H1 (cell line): ENCODE measurements at regions not wholly inside any gene's neighbourhood (a gene's known extent, or its start where the extent isn't known, plus 50 kb on each side); places are given as distances from the start of the nearest gene placed in this dataset.

Experiments used
- CTCF ChIA-PET: fragments of 300-600 bp; sonication (Branson Sonifier 250); formaldehyde crosslinking; loops from one replicate; lab custom pipeline; 2021; ENCODE audit not compliant: partially characterized antibody; lab: Charles Lee
- POLR2A ChIA-PET: fragments of 300-600 bp; sonication (Branson Sonifier 250); formaldehyde crosslinking; loops from one replicate; lab custom pipeline; 2021; ENCODE audit warnings: inconsistent platforms; ENCODE audit not compliant: partially characterized antibody; lab: Charles Lee
- DNase-seq, 2 experiments: peaks; one replicate each; pipeline versions ENCODE4 v3.0.0 to v3.0.0-alpha.2; 2010 to 2022; ENCODE audit warnings: low spot score in 2 of 2, low read depth in 1 of 2, mixed read lengths in 1 of 2
- FAIRE-seq: peaks from 2 replicates; lab custom pipeline; 2011; peaks lifted over from hg19 to GRCh38; lab: Jason Lieb, UNC
- H2AFZ ChIP-seq: 2 replicates; pipeline ENCODE4 v1.8.1; 2012; ENCODE audit warnings: low read length, inconsistent platforms
- H2AK5ac ChIP-seq: 2 replicates; pipeline ENCODE4 v1.6.1; 2013; ENCODE audit warnings: low read depth, low read length
- H2BK120ac ChIP-seq: replicated peaks from 2 replicates; pipeline ENCODE3; 2013; ENCODE audit warnings: low read depth, low read length, inconsistent platforms
- H2BK12ac ChIP-seq: 2 replicates; pipeline ENCODE4 v1.6.1; 2013; ENCODE audit warnings: low read depth, low read length
- H2BK15ac ChIP-seq: 2 replicates; pipeline ENCODE4 v1.6.1; 2013; ENCODE audit warnings: low read length
- H2BK20ac ChIP-seq: 2 replicates; pipeline ENCODE4 v1.6.1; 2013; ENCODE audit warnings: low read length
- H2BK5ac ChIP-seq: 2 replicates; pipeline ENCODE4 v1.6.1; 2013; ENCODE audit warnings: low read depth, low read length
- H3K14ac ChIP-seq: 2 replicates; pipeline ENCODE4 v1.6.1; 2013; ENCODE audit warnings: inconsistent platforms; ENCODE audit not compliant: insufficient read length
- H3K18ac ChIP-seq: 2 replicates; pipeline ENCODE4 v1.6.1; 2013; ENCODE audit warnings: low read length; ENCODE audit errors: extremely low read depth
- H3K23ac ChIP-seq: 2 replicates; pipeline ENCODE4 v1.6.1; 2013; ENCODE audit warnings: inconsistent platforms; ENCODE audit not compliant: insufficient read length
- H3K23me2 ChIP-seq: 2 replicates; pipeline ENCODE4 v1.6.1; 2013; ENCODE audit warnings: low read depth, low read length
- H3K27ac ChIP-seq: 2 replicates; pipeline ENCODE4 v1.6.1; 2011; ENCODE audit warnings: low read depth, low read length, inconsistent platforms
- H3K27me3 ChIP-seq, 4 experiments: replicated peaks in 1 of 4; 1 replicate in 1 of 4; 2 replicates in 3 of 4; pipeline versions ENCODE4 v1.6.1 to v1.8.1; 2011 to 2013; ENCODE audit warnings: low read length in 3 of 4, mild to moderate bottlenecking in 3 of 4, inconsistent platforms in 2 of 4, mixed read lengths in 2 of 4, moderate library complexity in 1 of 4; ENCODE audit not compliant: control insufficient read depth in 3 of 4, insufficient read depth in 3 of 4; ENCODE audit errors: extremely low read depth in 1 of 4
- H3K36me3 ChIP-seq, 4 experiments: 2 replicates each; pipeline versions ENCODE4 v1.6.1 to v1.8.1; 2011 to 2013; ENCODE audit warnings: mild to moderate bottlenecking in 4 of 4, low read length in 3 of 4, moderate library complexity in 2 of 4, control low read depth in 1 of 4, inconsistent platforms in 1 of 4; ENCODE audit not compliant: insufficient read depth in 4 of 4, control insufficient read depth in 2 of 4
- H3K4ac ChIP-seq: replicated peaks from 2 replicates; pipeline ENCODE3; 2013; ENCODE audit warnings: low read length, low read depth, mixed read lengths, inconsistent platforms; ENCODE audit not compliant: insufficient read length
- H3K4me1 ChIP-seq, 4 experiments: replicated peaks in 1 of 4; 1 replicate in 1 of 4; 2 replicates in 3 of 4; pipeline versions ENCODE4 v1.6.1 to v1.8.1; 2011 to 2013; ENCODE audit warnings: low read length in 3 of 4, inconsistent platforms in 2 of 4, mixed read lengths in 1 of 4; ENCODE audit not compliant: insufficient read depth in 4 of 4, control insufficient read depth in 3 of 4
- H3K4me2 ChIP-seq, 2 experiments: 2 replicates each; pipeline versions ENCODE4 v1.6.1 to v1.8.1; 2011 to 2013; ENCODE audit warnings: low read depth in 2 of 2, low read length in 2 of 2, control low read depth in 1 of 2, inconsistent platforms in 1 of 2, mild to moderate bottlenecking in 1 of 2; ENCODE audit not compliant: insufficient read depth in 1 of 2
- H3K4me3 ChIP-seq, 4 experiments: fragments of 200-600, 300-600 bp in 1 of 4; sonication (generic), shearing (Covaris generic), sonication (Bioruptor Twin) in 1 of 4; 2 replicates each; pipeline versions ENCODE4 v1.5.1 to v1.8.1; 2011 to 2016; ENCODE audit warnings: low read length in 4 of 4, low read depth in 3 of 4, control low read depth in 2 of 4, inconsistent platforms in 2 of 4, mild to moderate bottlenecking in 2 of 4, mixed read lengths in 1 of 4, moderate library complexity in 1 of 4; ENCODE audit not compliant: insufficient read depth in 2 of 4; ENCODE audit errors: extremely low read depth in 1 of 4
- H3K56ac ChIP-seq: replicated peaks from 2 replicates; pipeline ENCODE3; 2013; ENCODE audit warnings: low read depth, mild to moderate bottlenecking, mixed read lengths, low read length, inconsistent platforms; ENCODE audit not compliant: insufficient read length
- H3K79me1 ChIP-seq: 2 replicates; pipeline ENCODE4 v1.6.1; 2013; ENCODE audit warnings: low read depth, low read length, control low read depth
- H3K79me2 ChIP-seq, 2 experiments: 2 replicates each; pipeline versions ENCODE4 v1.6.1 to v1.8.1; 2012 to 2013; ENCODE audit warnings: low read length in 2 of 2, mild to moderate bottlenecking in 2 of 2, inconsistent platforms in 1 of 2; ENCODE audit not compliant: insufficient read depth in 2 of 2, control insufficient read depth in 1 of 2
- H3K9ac ChIP-seq, 4 experiments: replicated peaks in 1 of 4; 1 replicate in 1 of 4; 2 replicates in 3 of 4; pipeline versions ENCODE4 v1.6.1 to v1.8.1; 2011 to 2013; ENCODE audit warnings: low read depth in 3 of 4, low read length in 3 of 4, control low read depth in 2 of 4, mild to moderate bottlenecking in 2 of 4, moderate library complexity in 2 of 4, inconsistent platforms in 1 of 4; ENCODE audit errors: extremely low read depth in 1 of 4
- H3K9me3 ChIP-seq, 2 experiments: 2 replicates each; pipeline versions ENCODE4 v1.6.1 to v1.8.1; 2012 to 2013; ENCODE audit warnings: mild to moderate bottlenecking in 2 of 2, moderate library complexity in 2 of 2, control low read depth in 1 of 2, inconsistent platforms in 1 of 2, low read depth in 1 of 2, low read length in 1 of 2, mixed read lengths in 1 of 2; ENCODE audit not compliant: insufficient read depth in 2 of 2
- H4K20me1 ChIP-seq, 2 experiments: replicated peaks in 1 of 2; 2 replicates each; pipeline versions ENCODE3 to v1.8.1; 2011 to 2013; ENCODE audit warnings: inconsistent platforms in 2 of 2, low read length in 2 of 2, mild to moderate bottlenecking in 1 of 2; ENCODE audit not compliant: insufficient read depth in 2 of 2, control insufficient read depth in 1 of 2
- H4K5ac ChIP-seq: 2 replicates; pipeline ENCODE4 v1.6.1; 2013; ENCODE audit warnings: low read length, low read depth, mixed read lengths, inconsistent platforms; ENCODE audit not compliant: insufficient read length
- H4K8ac ChIP-seq: 2 replicates; pipeline ENCODE4 v1.8.0; 2013; ENCODE audit warnings: mild to moderate bottlenecking, moderate library complexity, low read length, inconsistent platforms; ENCODE audit not compliant: insufficient read depth; ENCODE audit errors: extremely low read depth
- H4K91ac ChIP-seq: replicated peaks from 2 replicates; pipeline ENCODE3; 2013; ENCODE audit warnings: low read length, mixed read lengths, inconsistent platforms; ENCODE audit not compliant: insufficient read length
- CHD1 ChIP-seq: IDR thresholded peaks from 2 replicates; pipeline ENCODE4 v1.6.1; 2012; ENCODE audit warnings: low read depth, low read length, improper control_type of control experiment
- EZH2 ChIP-seq: fragments of 200-600 bp; sonication (generic); IDR thresholded peaks from 2 replicates; pipeline ENCODE4 v1.7.1; 2012; ENCODE audit warnings: low read depth, mild to moderate bottlenecking, moderate library complexity, low read length, inconsistent platforms; ENCODE audit not compliant: severe bottlenecking
- KDM5A ChIP-seq: fragments of 200-600 bp; IDR thresholded peaks from 2 replicates; pipeline ENCODE4 v1.7.1; 2012; ENCODE audit warnings: mild to moderate bottlenecking, low read length, inconsistent platforms, mixed read lengths
- POLR2AphosphoS5 ChIP-seq: IDR thresholded peaks from 2 replicates; pipeline ENCODE4 v1.6.1; 2011; ENCODE audit warnings: low read depth, low read length

GRCh38 chrX:69090022-69090421 lies 75.2 kb downstream of the PJA1 start:
- Histone ChIP-seq H3K23ac (no peak overlapping the region), H4K91ac (no peak overlapping the region)
- POLR2A ChIA-PET, result no interaction called here
- no peak for TF ChIP-seq POLR2AphosphoS5
- no peak for TF ChIP-seq KDM5A
- no peak for TF ChIP-seq EZH2
- TF ChIP-seq CHD1, result no peak

More at GRCh38 chrX:69090022-69090421, 75.2 kb downstream of the PJA1 start:
- no peak overlapping the region for H3K9ac ChIP-seq
- H3K27ac ChIP-seq, result no peak overlapping the region
- H2BK15ac ChIP-seq, result no peak overlapping the region
- DNase-seq (no peak), FAIRE-seq (no peak)
- no peak overlapping the region for H2AK5ac ChIP-seq
- no peak overlapping the region for H3K18ac ChIP-seq
- no peak overlapping the region for H3K4me3 ChIP-seq
- H3K4me1 ChIP-seq, result peaks cover 0 to 4% (median 0%) of the 10 kb centered on the region in 4 experiments; a peak in 2 of 7 replicates
- no peak overlapping the region for H2BK120ac ChIP-seq
- H3K36me3 ChIP-seq, result no peaks in the 10 kb centered on the region
- no peak overlapping the region for H3K4me2 ChIP-seq
- CTCF ChIA-PET, result interaction anchor here (0.9 to 1.3 kb wide), 5 partner anchors 24 to 262 kb away, joined by 3 to 4 read pairs (median 3); partner anchors contain the start of gene EFNB1
- H2BK12ac ChIP-seq, result no peak overlapping the region
- no peaks in the 10 kb centered on the region for H3K79me2 ChIP-seq
- no peak overlapping the region for H3K14ac ChIP-seq
- no peaks in the 10 kb centered on the region for H3K79me1 ChIP-seq
- no peaks in the 10 kb centered on the region for H3K23me2 ChIP-seq
- no peak overlapping the region for H2AFZ ChIP-seq
- no peak overlapping the region for H3K56ac ChIP-seq
- no peak overlapping the region for H4K5ac ChIP-seq
- H4K20me1 ChIP-seq, result no peaks in the 10 kb centered on the region
- H2BK5ac ChIP-seq, result no peak overlapping the region
- no peak overlapping the region for H3K4ac ChIP-seq
- no peak overlapping the region for H4K8ac ChIP-seq
- no peak overlapping the region for H2BK20ac ChIP-seq
- no peaks in the 10 kb centered on the region for H3K9me3 ChIP-seq
- no peaks in the 10 kb centered on the region for H3K27me3 ChIP-seq
